AG09309 (cell line): ENCODE measurements at regions not wholly inside any gene's neighbourhood (a gene's known extent, or its start where the extent isn't known, plus 50 kb on each side); places are given as distances from the start of the nearest gene placed in this dataset.

Experiments used
- DNase-seq: peaks from one replicate; pipeline ENCODE4 v3.0.0-alpha.2; 2010; ENCODE audit warnings: low read depth
- H3K4me3 ChIP-seq: 2 replicates; pipeline ENCODE4 v1.5.1; 2011; ENCODE audit warnings: mild to moderate bottlenecking, low read depth, low read length, moderate library complexity; ENCODE audit not compliant: control insufficient read depth
- TF ChIP-seq, protein P1 (sequence below): IDR thresholded peaks from 2 replicates; pipeline ENCODE4 v1.5.1; 2011; ENCODE audit warnings: mild to moderate bottlenecking, low read depth, low read length, inconsistent platforms; ENCODE audit not compliant: insufficient read depth, control insufficient read depth; ENCODE audit errors: missing control alignments

DNA sequence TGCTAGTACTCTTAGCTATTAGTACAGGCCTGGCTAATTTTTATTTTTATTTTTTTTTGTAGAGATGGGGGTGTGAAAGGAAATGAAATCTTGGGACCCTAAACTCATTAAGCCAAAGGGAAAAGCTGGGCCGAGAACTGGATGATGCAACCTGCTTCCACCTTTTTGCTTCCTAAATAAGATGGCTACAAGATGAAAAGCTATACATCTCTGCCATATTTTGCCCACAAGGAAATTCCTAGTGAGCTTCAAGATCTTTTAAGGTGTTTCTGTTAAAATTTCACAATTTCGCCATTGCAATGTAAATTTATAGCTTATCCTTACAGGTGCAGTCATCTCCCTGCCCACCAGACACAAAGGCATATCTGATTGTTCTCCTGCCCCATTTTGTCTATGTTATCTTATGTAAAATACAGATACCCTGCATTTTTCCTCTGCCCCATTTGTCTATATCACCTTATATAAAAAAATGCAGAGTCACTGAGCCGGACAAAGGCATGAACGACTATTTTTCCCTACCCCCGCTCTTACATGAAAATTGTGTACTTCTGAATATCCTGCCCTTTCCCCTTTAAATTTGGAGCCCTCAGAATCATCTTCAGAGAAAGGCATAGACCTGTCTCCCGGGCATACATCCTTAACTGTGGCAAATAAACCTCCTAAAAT lies 112.0 kb upstream of the SLC38A2 start:
- no peak for DNase-seq
- TF ChIP-seq, protein P1, sequence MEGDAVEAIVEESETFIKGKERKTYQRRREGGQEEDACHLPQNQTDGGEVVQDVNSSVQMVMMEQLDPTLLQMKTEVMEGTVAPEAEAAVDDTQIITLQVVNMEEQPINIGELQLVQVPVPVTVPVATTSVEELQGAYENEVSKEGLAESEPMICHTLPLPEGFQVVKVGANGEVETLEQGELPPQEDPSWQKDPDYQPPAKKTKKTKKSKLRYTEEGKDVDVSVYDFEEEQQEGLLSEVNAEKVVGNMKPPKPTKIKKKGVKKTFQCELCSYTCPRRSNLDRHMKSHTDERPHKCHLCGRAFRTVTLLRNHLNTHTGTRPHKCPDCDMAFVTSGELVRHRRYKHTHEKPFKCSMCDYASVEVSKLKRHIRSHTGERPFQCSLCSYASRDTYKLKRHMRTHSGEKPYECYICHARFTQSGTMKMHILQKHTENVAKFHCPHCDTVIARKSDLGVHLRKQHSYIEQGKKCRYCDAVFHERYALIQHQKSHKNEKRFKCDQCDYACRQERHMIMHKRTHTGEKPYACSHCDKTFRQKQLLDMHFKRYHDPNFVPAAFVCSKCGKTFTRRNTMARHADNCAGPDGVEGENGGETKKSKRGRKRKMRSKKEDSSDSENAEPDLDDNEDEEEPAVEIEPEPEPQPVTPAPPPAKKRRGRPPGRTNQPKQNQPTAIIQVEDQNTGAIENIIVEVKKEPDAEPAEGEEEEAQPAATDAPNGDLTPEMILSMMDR = no peak
- H3K4me3 ChIP-seq = no peak overlapping the region

DNA sequence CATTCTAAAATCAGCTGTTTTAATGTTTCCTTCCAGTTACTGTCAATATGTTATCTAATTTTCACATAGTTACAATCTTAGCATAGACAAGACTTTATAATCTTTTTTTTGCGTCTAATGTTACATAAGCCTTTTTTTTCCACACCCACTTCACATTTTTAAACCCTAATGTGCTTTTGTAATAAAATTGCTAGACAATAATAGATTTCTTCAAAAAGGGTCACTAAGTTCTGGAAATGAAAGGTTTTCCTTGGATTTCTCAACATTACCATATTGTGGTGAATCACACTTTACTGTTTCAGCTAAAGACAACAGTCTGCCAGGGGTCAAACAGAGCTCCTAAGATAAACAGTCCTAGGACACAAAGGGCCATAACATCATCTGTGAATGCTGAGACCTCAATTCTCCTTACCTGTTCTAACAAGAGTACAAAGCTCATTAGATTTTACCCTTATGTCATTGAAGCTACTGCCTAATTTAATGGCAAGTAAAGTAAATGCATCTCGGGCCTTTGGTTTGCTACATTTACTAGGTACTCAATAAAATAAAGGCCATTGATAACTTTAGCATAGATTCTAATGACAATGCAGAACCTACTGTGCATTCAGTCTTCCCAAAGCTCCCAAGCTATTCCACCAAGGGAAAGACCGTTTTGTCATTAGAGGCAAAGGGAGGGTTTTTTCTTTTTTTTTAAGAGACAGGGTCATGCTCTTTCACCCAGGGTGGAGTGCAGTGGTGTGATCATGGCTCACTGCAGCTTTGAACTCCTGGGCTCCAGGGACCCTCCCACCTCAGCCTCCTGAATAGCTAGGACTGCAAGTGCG lies 111.2 kb upstream of the SLC38A2 start:
- peak; percentile 45 for DNase-seq
- TF ChIP-seq, protein P1 = no peak
- H3K4me3 ChIP-seq = no peak overlapping the region

DNA sequence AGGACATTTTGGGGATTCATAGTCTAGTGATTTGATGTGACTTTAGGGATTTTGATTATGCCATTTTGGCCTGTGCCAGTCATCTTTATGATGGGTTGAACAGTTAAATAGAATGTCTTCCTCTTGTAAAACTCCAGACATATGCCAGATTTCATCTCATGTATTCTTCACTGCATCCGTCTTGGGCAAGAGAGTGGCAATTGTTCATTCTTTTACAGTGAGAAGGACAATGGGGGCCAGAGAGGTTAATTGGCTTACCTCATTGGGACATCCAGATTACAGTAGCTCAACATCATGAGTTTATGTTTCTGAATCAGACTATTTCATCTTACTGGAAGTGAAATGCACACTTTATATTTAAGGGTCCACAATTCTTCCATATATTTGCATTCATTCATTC lies 108.2 kb upstream of the SLC38A2 start:
- TF ChIP-seq, protein P1 = no peak
- no peak for DNase-seq

DNA sequence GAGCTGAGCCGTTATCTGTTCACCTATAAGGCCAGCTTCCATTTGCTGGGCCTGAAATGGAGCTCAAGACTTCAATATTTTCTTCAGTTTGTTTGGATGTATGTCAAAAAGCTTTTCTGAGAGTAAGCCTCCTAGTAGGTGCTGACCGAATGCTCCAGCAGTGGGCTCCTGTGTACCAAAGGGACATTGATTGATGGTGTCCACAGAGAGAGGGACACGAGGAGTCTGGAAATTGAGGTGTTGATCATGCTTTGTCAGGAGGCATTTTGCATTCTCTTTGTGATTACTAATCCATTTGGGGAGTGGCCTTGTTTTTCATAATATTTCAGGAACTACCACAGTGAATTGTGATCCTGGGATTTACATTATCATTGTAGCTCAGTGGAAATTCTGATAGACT lies 107.7 kb upstream of the SLC38A2 start:
- TF ChIP-seq, protein P1 = no peak
- DNase-seq = no peak
- H3K4me3 ChIP-seq = no peak overlapping the region

More for the DNA sequence above, 108.2 kb upstream of the SLC38A2 start:
- H3K4me3 ChIP-seq = no peak overlapping the region

DNA sequence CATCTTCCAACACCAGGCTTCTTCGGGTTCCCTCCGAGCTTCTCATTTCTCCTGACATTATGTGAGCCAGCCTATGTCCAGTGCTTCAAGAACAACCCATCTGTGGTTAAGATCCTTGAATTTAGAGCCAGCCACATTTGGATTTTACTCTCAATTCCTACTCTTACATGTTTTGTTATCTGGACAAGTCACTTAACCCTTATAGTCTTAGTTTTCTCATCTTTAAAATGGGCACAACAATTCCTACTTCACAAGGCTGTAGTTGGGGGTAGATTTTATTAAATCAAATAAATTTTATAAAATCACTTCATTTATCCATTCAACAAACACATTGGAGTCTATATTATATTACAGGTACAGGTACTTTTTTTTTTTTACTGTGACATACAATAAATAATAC lies 105.5 kb upstream of the SLC38A2 start:
- TF ChIP-seq, protein P1 = no peak
- no peak overlapping the region for H3K4me3 ChIP-seq

DNA sequence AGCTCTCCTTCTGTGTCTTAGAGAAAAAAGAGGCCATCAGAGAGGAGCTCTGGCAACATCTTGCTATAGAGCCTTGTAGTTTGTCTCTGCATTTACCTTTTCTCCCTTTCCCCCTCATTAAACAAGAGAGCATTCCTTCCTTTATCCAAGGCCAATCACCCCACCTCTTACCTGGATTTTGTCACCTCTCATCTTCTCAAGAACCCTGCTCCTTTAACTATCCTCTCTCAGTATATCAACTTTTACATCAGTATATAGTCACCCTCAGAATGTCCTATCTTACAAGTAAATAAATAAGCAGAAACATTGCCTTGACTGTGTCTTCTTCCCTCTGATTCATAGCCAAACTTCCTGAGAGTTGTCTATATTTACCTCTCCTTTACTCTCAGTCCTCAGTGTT lies 105.0 kb upstream of the SLC38A2 start:
- DNase-seq = no peak
- TF ChIP-seq, protein P1 = no peak
- no peak overlapping the region for H3K4me3 ChIP-seq

More for the DNA sequence above, 105.5 kb upstream of the SLC38A2 start:
- no peak for DNase-seq
